HFF-Myc (cell line): ENCODE measurements at regions not wholly inside any gene's neighbourhood (a gene's known extent, or its start where the extent isn't known, plus 50 kb on each side); places are given as distances from the start of the nearest gene placed in this dataset.
"Not testable (repeated sequence)": the region's sequence is repeated elsewhere in the genome, so short reads cannot be mapped to it uniquely, and the experiment has no call there.

Experiments used
- DNase-seq: peaks from one replicate; pipeline ENCODE4 v3.0.0-alpha.2; 2011; ENCODE audit warnings: low read depth; ENCODE audit errors: extremely low read depth
- H3K4me3 ChIP-seq: replicated peaks from 2 replicates; pipeline ENCODE4 v1.5.1; 2011; ENCODE audit warnings: low read depth, mild to moderate bottlenecking, control low read depth, low read length
- CTCF ChIP-seq: IDR thresholded peaks from 2 replicates; pipeline ENCODE4 v1.5.1; 2012; ENCODE audit warnings: mild to moderate bottlenecking, low read depth, low read length, control low read depth; ENCODE audit errors: missing control alignments

- no peak for DNase-seq
- no peak overlapping the region for H3K4me3 ChIP-seq
- TF ChIP-seq CTCF, result no peak
Observed at GRCh38 chr2:139550873-139551272, 770.7 kb upstream of the NXPH2 start.

- TF ChIP-seq CTCF, result no peak
- H3K4me3 ChIP-seq, result no peak overlapping the region
- no peak for DNase-seq
Observed at GRCh38 chr2:139550341-139550740, 770.2 kb upstream of the NXPH2 start.

GRCh38 chr2:139544186-139544851 is 764.1 kb upstream of the NXPH2 start:
- no peak overlapping the region for H3K4me3 ChIP-seq
- no peak for DNase-seq
- no peak for TF ChIP-seq CTCF

- DNase-seq, H3K4me3 ChIP-seq: not testable (repeated sequence)
Observed at GRCh38 chr2:139538332-139539020, 758.3 kb upstream of the NXPH2 start.

- no peak for DNase-seq
- no peak for TF ChIP-seq CTCF
- H3K4me3 ChIP-seq, result no peak overlapping the region
Observed at GRCh38 chr2:139529080-139529479, 748.9 kb upstream of the NXPH2 start.

- no peak for DNase-seq
Observed at GRCh38 chr2:139526781-139527180, 746.6 kb upstream of the NXPH2 start.

GRCh38 chr2:139518321-139518720 is 738.1 kb upstream of the NXPH2 start:
- TF ChIP-seq CTCF, result no peak
- DNase-seq, result no peak
- H3K4me3 ChIP-seq, result no peak overlapping the region

More at GRCh38 chr2:139526781-139527180, 746.6 kb upstream of the NXPH2 start:
- no peak for TF ChIP-seq CTCF
- no peak overlapping the region for H3K4me3 ChIP-seq
